PFSK-1 (cell line): ENCODE measurements at regions not wholly inside any gene's neighbourhood (a gene's known extent, or its start where the extent isn't known, plus 50 kb on each side); places are given as distances from the start of the nearest gene placed in this dataset.

Experiments
- POLR2AphosphoS5 ChIP-seq: IDR thresholded peaks from 2 replicates; pipeline ENCODE4 v1.6.1; 2012; ENCODE audit warnings: low read depth, mild to moderate bottlenecking, control low read depth, low read length, moderate library complexity
- SIN3A ChIP-seq: IDR thresholded peaks from 2 replicates; pipeline ENCODE4 v1.6.1; 2012; ENCODE audit warnings: mild to moderate bottlenecking, low read length, moderate library complexity, borderline replicate concordance; ENCODE audit not compliant: insufficient read depth
- TAF1 ChIP-seq: IDR thresholded peaks from 2 replicates; pipeline ENCODE4 v1.6.1; 2012; ENCODE audit warnings: low read length, control low read depth, borderline replicate concordance; ENCODE audit not compliant: insufficient read depth

DNA sequence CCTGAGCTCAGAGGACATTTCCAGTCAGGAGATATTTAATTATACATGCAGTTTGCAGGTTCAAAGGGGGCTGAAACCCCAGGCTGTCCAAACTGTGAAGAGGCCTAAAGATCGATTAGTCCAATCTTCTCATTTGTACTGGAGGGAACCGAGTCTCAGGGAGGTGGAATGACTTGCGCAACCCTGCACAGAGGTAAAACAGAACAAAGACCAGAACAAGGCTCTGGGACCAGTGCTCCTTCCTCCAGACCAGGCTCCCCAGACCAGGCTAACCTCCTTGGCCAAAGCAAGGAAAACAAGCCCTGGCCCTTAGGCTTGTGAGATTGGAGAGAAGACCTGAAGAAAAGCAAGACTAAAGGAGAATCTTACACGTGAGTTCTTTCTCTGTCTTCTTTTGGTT is 120.8 kb downstream of the ENC1 start:
- TF ChIP-seq SIN3A: no peak
- no peak for TF ChIP-seq POLR2AphosphoS5
- no peak for TF ChIP-seq TAF1
